HCT116 (cell line): ENCODE measurements at regions not wholly inside any gene's neighbourhood (a gene's known extent, or its start where the extent isn't known, plus 50 kb on each side); places are given as distances from the start of the nearest gene placed in this dataset.
"Not testable (repeated sequence)": the region's sequence is repeated elsewhere in the genome, so short reads cannot be mapped to it uniquely, and the experiment has no call there.

ENCODE experiments used
- ATAC-seq: fragments of 200-7000 bp; cut with Tn5 transposase; 2 replicates; pipeline ENCODE4 v1.9.1; 2020; ENCODE audit warnings: mild to moderate bottlenecking, moderate library complexity
- BruUV-seq: library from RNA; stranded (reverse); fragments of 400-500 nt; replicated peaks from 2 replicates; lab custom pipeline; 2021; lab: Mats Ljungman, UMichigan
- CTCF ChIA-PET: fragments of 300-600 bp; sonication (Branson Sonifier 250); formaldehyde crosslinking; loops from one replicate; lab custom pipeline; 2021; ENCODE audit warnings: antibody characterized with exemption; lab: Charles Lee
- POLR2A ChIA-PET: fragments of 300-600, 350-600 bp; sonication (Branson Sonifier 250); formaldehyde crosslinking; loops from one replicate; lab custom pipeline; 2021; ENCODE audit warnings: antibody characterized with exemption; lab: Charles Lee
- RAD21 ChIA-PET, 2 experiments: fragments of 300-600 bp; sonication (Branson Sonifier 250); formaldehyde crosslinking; loops; one replicate each; lab custom pipeline; 2023; ENCODE audit warnings: low total read pairs in 2 of 2; ENCODE audit not compliant: uncharacterized antibody in 2 of 2, unreplicated experiment in 2 of 2, low non-redundant PET in 1 of 2; lab: Charles Lee
- DNase-seq: peaks from one replicate; pipeline ENCODE4 v3.0.0-alpha.2; 2010; ENCODE audit warnings: low read depth, low spot score
- H2AFZ ChIP-seq: fragments of 200-600 bp; shearing (Covaris generic), sonication (generic); 2 replicates; pipeline ENCODE4 v1.6.1; 2017; ENCODE audit warnings: low read depth, mixed run types, mixed read lengths, antibody characterized with exemption, low read length; ENCODE audit not compliant: poor library complexity, severe bottlenecking
- H3K27ac ChIP-seq: 2 replicates; pipeline ENCODE4 v1.5.1; 2012; ENCODE audit warnings: low read depth, low read length
- H3K27me3 ChIP-seq: fragments of 200-600 bp; sonication (generic); 2 replicates; pipeline ENCODE4 v1.6.1; 2016; ENCODE audit warnings: mixed run types, low read length, mixed read lengths; ENCODE audit not compliant: insufficient read depth
- H3K36me3 ChIP-seq, 2 experiments: fragments of 200-500 bp in 1 of 2; fragments of 200-600 bp in 1 of 2; sonication (Bioruptor generic) in 1 of 2; sonication (generic) in 1 of 2; 2 replicates each; pipeline versions ENCODE4 v1.5.1 to v1.6.1; 2014 to 2016; ENCODE audit warnings: low read length in 2 of 2, inconsistent platforms in 1 of 2, mixed read lengths in 1 of 2, mixed run types in 1 of 2; ENCODE audit not compliant: insufficient read depth in 2 of 2, control insufficient read depth in 1 of 2
- H3K4me1 ChIP-seq, 2 experiments: fragments of 200-600 bp in 1 of 2; sonication (generic) in 1 of 2; 2 replicates each; pipeline versions ENCODE4 v1.5.1 to v1.6.1; 2012 to 2017; ENCODE audit warnings: low read length in 2 of 2, inconsistent platforms in 1 of 2, mild to moderate bottlenecking in 1 of 2, mixed read lengths in 1 of 2, mixed run types in 1 of 2, moderate library complexity in 1 of 2; ENCODE audit not compliant: insufficient read depth in 2 of 2, control insufficient read depth in 1 of 2
- H3K4me2 ChIP-seq: fragments of 200-600 bp; sonication (generic); 2 replicates; pipeline ENCODE4 v1.6.1; 2017; ENCODE audit warnings: mixed run types, low read length, mixed read lengths
- H3K4me3 ChIP-seq, 2 experiments: fragments of 200-600 bp in 1 of 2; sonication (generic) in 1 of 2; replicated peaks in 1 of 2; 2 replicates each; pipeline ENCODE4 v1.5.1; 2011 to 2016; ENCODE audit warnings: low read length in 2 of 2, control low read depth in 1 of 2, low read depth in 1 of 2, mild to moderate bottlenecking in 1 of 2, mixed read lengths in 1 of 2, mixed run types in 1 of 2
- H3K79me2 ChIP-seq: fragments of 200-600 bp; sonication (generic); 2 replicates; pipeline ENCODE4 v1.6.1; 2017; ENCODE audit warnings: mild to moderate bottlenecking, mixed run types, low read length, moderate library complexity, mixed read lengths; ENCODE audit not compliant: insufficient read depth
- H3K9ac ChIP-seq: fragments of 200-600 bp; sonication (generic); 2 replicates; pipeline ENCODE4 v1.6.1; 2016; ENCODE audit warnings: low read length, mixed read lengths
- H3K9me2 ChIP-seq: fragments of 200-600 bp; sonication (generic), shearing (Covaris generic); 2 replicates; pipeline ENCODE4 v1.6.1; 2017; ENCODE audit warnings: mixed run types, mild to moderate bottlenecking, moderate library complexity; ENCODE audit not compliant: insufficient read depth
- H3K9me3 ChIP-seq, 2 experiments: fragments of 200-500 bp in 1 of 2; fragments of 200-600 bp in 1 of 2; sonication (Bioruptor generic) in 1 of 2; sonication (generic) in 1 of 2; 2 replicates each; pipeline ENCODE4 v1.6.1; 2014 to 2017; ENCODE audit warnings: low read length in 2 of 2, mixed read lengths in 2 of 2, inconsistent platforms in 1 of 2, low read depth in 1 of 2, mild to moderate bottlenecking in 1 of 2, mixed run types in 1 of 2, moderate library complexity in 1 of 2; ENCODE audit not compliant: control insufficient read depth in 1 of 2, insufficient read depth in 1 of 2
- H4K20me1 ChIP-seq: fragments of 200-600 bp; sonication (generic), shearing (Covaris generic); 2 replicates; pipeline ENCODE4 v1.6.1; 2017; ENCODE audit warnings: mixed run types, mild to moderate bottlenecking, moderate library complexity; ENCODE audit not compliant: insufficient read depth
- CBX3 ChIP-seq: IDR thresholded peaks from 2 replicates; pipeline ENCODE4 v1.6.1; 2012; ENCODE audit warnings: low read depth
- CEBPB ChIP-seq: IDR thresholded peaks from 2 replicates; pipeline ENCODE4 v1.6.1; 2012; ENCODE audit warnings: low read depth
- EGR1 ChIP-seq: IDR thresholded peaks from 2 replicates; pipeline ENCODE4 v1.6.1; 2012; ENCODE audit warnings: low read depth
- EZH2 ChIP-seq: fragments of 200-600 bp; sonication (generic); IDR thresholded peaks from 2 replicates; pipeline ENCODE4 v1.6.1; 2017; ENCODE audit warnings: antibody characterized with exemption, mixed run types
- EZH2phosphoT487 ChIP-seq: fragments of 200-600 bp; IDR thresholded peaks from 2 replicates; pipeline ENCODE4 v1.6.1; 2018; ENCODE audit warnings: antibody characterized with exemption, borderline replicate concordance
- FOSL1 ChIP-seq: IDR thresholded peaks from 2 replicates; pipeline ENCODE4 v1.6.1; 2012; ENCODE audit warnings: low read depth
- JUND ChIP-seq: IDR thresholded peaks from 2 replicates; pipeline ENCODE4 v1.6.1; 2012
- MAX ChIP-seq: IDR thresholded peaks from 2 replicates; pipeline ENCODE4 v1.6.1; 2012
- POLR2A ChIP-seq: IDR thresholded peaks from 2 replicates; pipeline ENCODE4 v1.7.0; 2011; ENCODE audit warnings: borderline replicate concordance; ENCODE audit not compliant: insufficient read depth, insufficient read length; ENCODE audit errors: extremely low read depth
- POLR2AphosphoS5 ChIP-seq: IDR thresholded peaks from 2 replicates; pipeline ENCODE4 v1.6.1; 2011; ENCODE audit warnings: mild to moderate bottlenecking, low read depth, low read length, moderate library complexity
- RAD21 ChIP-seq: IDR thresholded peaks from 2 replicates; pipeline ENCODE4 v1.6.1; 2012; ENCODE audit warnings: low read depth, mild to moderate bottlenecking
- SIN3A ChIP-seq: IDR thresholded peaks from 2 replicates; pipeline ENCODE4 v1.6.1; 2012; ENCODE audit warnings: low read depth
- SP1 ChIP-seq: IDR thresholded peaks from 2 replicates; pipeline ENCODE4 v1.6.1; 2012; ENCODE audit warnings: low read depth
- TCF7L2 ChIP-seq: IDR thresholded peaks from 2 replicates; pipeline ENCODE4 v1.7.0; 2011; ENCODE audit warnings: borderline replicate concordance, inconsistent platforms; ENCODE audit not compliant: insufficient read depth, insufficient read length; ENCODE audit errors: extremely low read depth
- YY1 ChIP-seq: IDR thresholded peaks from 2 replicates; pipeline ENCODE4 v1.6.1; 2011; ENCODE audit warnings: low read length, low read depth, moderate library complexity, mild to moderate bottlenecking; ENCODE audit not compliant: insufficient replicate concordance; ENCODE audit errors: extremely low read depth
- ZBTB33 ChIP-seq: IDR thresholded peaks from 2 replicates; pipeline ENCODE4 v1.6.1; 2011; ENCODE audit warnings: mild to moderate bottlenecking, low read length, moderate library complexity; ENCODE audit not compliant: insufficient replicate concordance; ENCODE audit errors: extremely low read depth
- ZFX ChIP-seq: fragments of 450-650 bp; IDR thresholded peaks from 2 replicates; pipeline ENCODE4 v1.6.1; 2017
- intact Hi-C: fragments of 100-400 bp; cut with micrococcal nuclease; formaldehyde crosslinking; loops from 2 replicates; pipeline ENCODE4 v1.10.0; 2022
- TF ChIP-seq, protein P1 (sequence below): IDR thresholded peaks from 2 replicates; pipeline ENCODE4 v1.6.1; 2012
- TF ChIP-seq, protein P2 (sequence below): IDR thresholded peaks from 2 replicates; pipeline ENCODE4 v1.6.1; 2012; ENCODE audit warnings: low read depth

DNA sequence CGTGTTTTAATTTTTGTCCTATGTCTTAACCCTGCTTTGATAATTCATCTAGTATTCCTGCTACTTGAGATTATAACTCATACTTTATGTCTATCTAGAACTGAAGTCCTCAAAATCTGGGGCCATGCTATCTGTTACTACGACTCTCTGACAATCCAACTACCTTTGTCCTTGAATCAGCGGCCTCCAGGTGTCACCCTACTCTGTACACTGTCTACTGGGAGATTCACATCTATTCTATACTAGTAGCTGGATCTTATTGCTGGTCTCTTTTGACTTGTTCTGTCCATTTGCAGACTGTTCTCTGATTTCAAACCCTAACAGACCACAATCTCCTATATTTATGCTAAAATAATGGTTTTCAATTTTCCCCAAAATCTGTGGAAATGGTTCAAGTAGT, 225.5 kb upstream of the ELAVL2 start:
- Histone ChIP-seq H4K20me1 (no peaks in the 10 kb centered on the region), H3K79me2 (no peaks in the 10 kb centered on the region), H3K4me2 (no peak overlapping the region), H3K27me3 (no peaks in the 10 kb centered on the region), H3K9ac (no peak overlapping the region), H3K4me3 (no peak overlapping the region), H3K36me3 (no peaks in the 10 kb centered on the region), H3K9me3 (peaks cover 4% of the 10 kb centered on the region in 2 experiments; a peak in 2 of 4 replicates), H2AFZ (no peak overlapping the region), H3K4me1 (no peaks in the 10 kb centered on the region), H3K27ac (no peak overlapping the region), H3K9me2 (no peaks in the 10 kb centered on the region)
- BruUV-seq: no TSS peak
- RAD21 ChIA-PET: no interaction called here
- DNase-seq (no peak), ATAC-seq (no peak)
- CTCF ChIA-PET: no interaction called here
- POLR2A ChIA-PET: no interaction called here
- no peak for TF ChIP-seq CBX3
- TF ChIP-seq SP1: no peak
- TF ChIP-seq, protein P1, sequence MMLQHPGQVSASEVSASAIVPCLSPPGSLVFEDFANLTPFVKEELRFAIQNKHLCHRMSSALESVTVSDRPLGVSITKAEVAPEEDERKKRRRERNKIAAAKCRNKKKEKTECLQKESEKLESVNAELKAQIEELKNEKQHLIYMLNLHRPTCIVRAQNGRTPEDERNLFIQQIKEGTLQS: no peak
- no peak for TF ChIP-seq TCF7L2
- TF ChIP-seq RAD21: no peak
- TF ChIP-seq ZFX: no peak
- TF ChIP-seq EZH2phosphoT487: no peak
- TF ChIP-seq, protein P2, sequence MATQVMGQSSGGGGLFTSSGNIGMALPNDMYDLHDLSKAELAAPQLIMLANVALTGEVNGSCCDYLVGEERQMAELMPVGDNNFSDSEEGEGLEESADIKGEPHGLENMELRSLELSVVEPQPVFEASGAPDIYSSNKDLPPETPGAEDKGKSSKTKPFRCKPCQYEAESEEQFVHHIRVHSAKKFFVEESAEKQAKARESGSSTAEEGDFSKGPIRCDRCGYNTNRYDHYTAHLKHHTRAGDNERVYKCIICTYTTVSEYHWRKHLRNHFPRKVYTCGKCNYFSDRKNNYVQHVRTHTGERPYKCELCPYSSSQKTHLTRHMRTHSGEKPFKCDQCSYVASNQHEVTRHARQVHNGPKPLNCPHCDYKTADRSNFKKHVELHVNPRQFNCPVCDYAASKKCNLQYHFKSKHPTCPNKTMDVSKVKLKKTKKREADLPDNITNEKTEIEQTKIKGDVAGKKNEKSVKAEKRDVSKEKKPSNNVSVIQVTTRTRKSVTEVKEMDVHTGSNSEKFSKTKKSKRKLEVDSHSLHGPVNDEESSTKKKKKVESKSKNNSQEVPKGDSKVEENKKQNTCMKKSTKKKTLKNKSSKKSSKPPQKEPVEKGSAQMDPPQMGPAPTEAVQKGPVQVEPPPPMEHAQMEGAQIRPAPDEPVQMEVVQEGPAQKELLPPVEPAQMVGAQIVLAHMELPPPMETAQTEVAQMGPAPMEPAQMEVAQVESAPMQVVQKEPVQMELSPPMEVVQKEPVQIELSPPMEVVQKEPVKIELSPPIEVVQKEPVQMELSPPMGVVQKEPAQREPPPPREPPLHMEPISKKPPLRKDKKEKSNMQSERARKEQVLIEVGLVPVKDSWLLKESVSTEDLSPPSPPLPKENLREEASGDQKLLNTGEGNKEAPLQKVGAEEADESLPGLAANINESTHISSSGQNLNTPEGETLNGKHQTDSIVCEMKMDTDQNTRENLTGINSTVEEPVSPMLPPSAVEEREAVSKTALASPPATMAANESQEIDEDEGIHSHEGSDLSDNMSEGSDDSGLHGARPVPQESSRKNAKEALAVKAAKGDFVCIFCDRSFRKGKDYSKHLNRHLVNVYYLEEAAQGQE: no peak
- TF ChIP-seq EGR1: no peak
- TF ChIP-seq YY1: no peak
- TF ChIP-seq POLR2A: no peak
- TF ChIP-seq JUND: no peak
- no peak for TF ChIP-seq ZBTB33
- no peak for TF ChIP-seq FOSL1
- TF ChIP-seq SIN3A: no peak
- no peak for TF ChIP-seq POLR2AphosphoS5
- TF ChIP-seq MAX: no peak
- no peak for TF ChIP-seq CEBPB
- TF ChIP-seq EZH2: no peak
- intact Hi-C loops: no loop called here

DNA sequence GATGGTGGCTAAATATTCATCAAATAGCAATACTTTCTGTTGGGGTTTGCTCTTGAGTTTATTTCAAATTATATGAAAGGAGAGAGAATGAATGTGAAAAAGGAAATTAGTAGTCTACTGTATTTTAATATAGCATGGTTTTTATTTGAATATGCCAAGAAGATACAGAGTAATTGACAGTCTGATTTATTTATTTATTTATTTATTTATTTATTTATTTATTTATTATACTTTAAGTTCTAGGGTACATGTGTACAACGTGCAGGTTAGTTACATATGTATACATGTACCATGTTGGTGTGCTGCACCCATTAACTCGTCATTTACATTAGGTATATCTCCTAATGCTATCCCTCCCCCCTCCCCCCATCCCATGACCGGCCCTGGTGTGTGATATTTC, 224.2 kb upstream of the ELAVL2 start:
- H4K20me1 ChIP-seq, RAD21 ChIA-PET, H3K9me2 ChIP-seq, H3K4me1 ChIP-seq, H3K4me2 ChIP-seq, CTCF ChIA-PET, H3K27me3 ChIP-seq, POLR2A ChIA-PET, BruUV-seq, ATAC-seq, H3K4me3 ChIP-seq, H3K36me3 ChIP-seq, intact Hi-C loops, H3K79me2 ChIP-seq, H3K27ac ChIP-seq, H2AFZ ChIP-seq, DNase-seq, H3K9ac ChIP-seq, H3K9me3 ChIP-seq: not testable (repeated sequence)
